Uterus (tissue), 3 donors: ENCODE measurements at regions not wholly inside any gene's neighbourhood (a gene's known extent, or its start where the extent isn't known, plus 50 kb on each side); places are given as distances from the start of the nearest gene placed in this dataset.
"Not testable (repeated sequence)": the region's sequence is repeated elsewhere in the genome, so short reads cannot be mapped to it uniquely, and the experiment has no call there.

Source experiments
- DNase-seq, 2 donors: peaks; one replicate each; pipeline ENCODE4 v3.0.0-alpha.2; 2019 to 2020
- H3K27ac ChIP-seq, 2 donors: fragments of 200-600 bp; sonication (generic); 1 replicate in 1 of 2; 2 replicates in 1 of 2; pipeline ENCODE4 v1.5.1; 2016 to 2018
- H3K27me3 ChIP-seq, 2 donors: fragments of 200-600 bp; sonication (generic); one replicate each; pipeline ENCODE4 v1.5.1; 2018 to 2019; ENCODE audit warnings: control low read depth in 1 of 2
- H3K36me3 ChIP-seq, 2 donors: fragments of 200-600 bp; sonication (generic); one replicate each; pipeline ENCODE4 v1.5.1; 2019; ENCODE audit warnings: control low read depth in 1 of 2
- H3K4me1 ChIP-seq, 2 donors: fragments of 200-600 bp; sonication (generic); one replicate each; pipeline ENCODE4 v1.5.1; 2018 to 2019; ENCODE audit warnings: control low read depth in 1 of 2
- H3K4me3 ChIP-seq, 2 donors: fragments of 200-600 bp; sonication (generic); 1 replicate in 1 of 2; 2 replicates in 1 of 2; pipeline ENCODE4 v1.5.1; 2018 to 2019; ENCODE audit warnings: mild to moderate bottlenecking in 1 of 2
- H3K9me3 ChIP-seq, 2 donors: fragments of 200-600 bp; sonication (generic); one replicate each; pipeline ENCODE4 v1.5.1; 2019; ENCODE audit warnings: control low read depth in 1 of 2
- POLR2A ChIP-seq, 2 donors: fragments of 450-650 bp; IDR thresholded peaks; one replicate each; pipeline ENCODE4 v1.6.1; 2016; ENCODE audit warnings: antibody characterized with exemption in 2 of 2, mild to moderate bottlenecking in 1 of 2, moderate library complexity in 1 of 2
- intact Hi-C: fragments of 100-400 bp; cut with DNase I; formaldehyde crosslinking; loops from one replicate; pipeline ENCODE4 v1.15.1; 2023; ENCODE audit warnings: low total_unique reads
- TF ChIP-seq, protein P1 (sequence below), 4 experiments: fragments of 200-600 bp in 2 of 4; fragments of 450-650 bp in 2 of 4; sonication (generic) in 2 of 4; IDR thresholded peaks; one replicate each; pipeline ENCODE4 v1.5.1; 2016 to 2019; ENCODE audit warnings: antibody characterized with exemption in 4 of 4, mild to moderate bottlenecking in 2 of 4, moderate library complexity in 1 of 4
- donor health status: DM: yes; HTN: yes; CAD: no.

DNA sequence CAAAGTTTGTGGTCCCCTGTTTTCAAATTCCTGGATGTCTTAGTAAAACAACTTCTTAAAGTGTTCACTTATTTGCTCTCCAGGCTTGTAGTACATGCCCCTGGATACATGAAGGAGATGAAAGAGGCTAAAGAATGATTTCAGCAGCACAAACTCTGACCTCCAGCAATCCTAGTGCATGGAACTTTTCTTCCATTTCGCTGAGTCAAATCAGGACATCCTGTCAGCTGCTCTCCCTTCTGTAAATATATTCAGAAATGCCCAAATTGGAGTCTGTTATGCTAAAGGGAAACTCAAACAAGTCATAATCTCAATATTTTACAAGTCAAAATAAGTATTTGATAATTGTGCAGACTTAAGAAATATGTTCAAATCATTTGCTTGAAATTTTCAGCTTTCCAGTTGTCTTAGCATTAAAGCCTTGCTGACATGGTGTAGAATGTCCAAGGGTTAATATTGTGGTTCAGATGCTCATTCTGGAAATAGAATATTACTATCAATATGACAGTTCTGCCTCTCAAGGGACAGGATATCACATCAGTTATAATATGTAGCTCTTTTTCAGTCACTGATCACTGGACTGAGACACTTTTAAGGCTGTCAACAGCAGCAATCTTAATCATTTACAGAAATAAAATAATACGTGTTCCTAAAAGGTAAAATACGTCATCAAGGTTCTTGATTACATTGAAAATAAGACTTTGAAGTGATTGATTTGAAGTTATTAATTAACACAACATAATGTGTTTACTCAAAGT, 1157.3 kb downstream of the PLA2G4A start:
- intact Hi-C loops = no loop called here
- no peaks in the 10 kb centered on the region for H3K36me3 ChIP-seq
- no peaks in the 10 kb centered on the region for H3K4me1 ChIP-seq
- H3K27ac ChIP-seq = no peak overlapping the region
- DNase-seq = no peak
- H3K27me3 ChIP-seq = no peaks in the 10 kb centered on the region
- TF ChIP-seq, protein P1, sequence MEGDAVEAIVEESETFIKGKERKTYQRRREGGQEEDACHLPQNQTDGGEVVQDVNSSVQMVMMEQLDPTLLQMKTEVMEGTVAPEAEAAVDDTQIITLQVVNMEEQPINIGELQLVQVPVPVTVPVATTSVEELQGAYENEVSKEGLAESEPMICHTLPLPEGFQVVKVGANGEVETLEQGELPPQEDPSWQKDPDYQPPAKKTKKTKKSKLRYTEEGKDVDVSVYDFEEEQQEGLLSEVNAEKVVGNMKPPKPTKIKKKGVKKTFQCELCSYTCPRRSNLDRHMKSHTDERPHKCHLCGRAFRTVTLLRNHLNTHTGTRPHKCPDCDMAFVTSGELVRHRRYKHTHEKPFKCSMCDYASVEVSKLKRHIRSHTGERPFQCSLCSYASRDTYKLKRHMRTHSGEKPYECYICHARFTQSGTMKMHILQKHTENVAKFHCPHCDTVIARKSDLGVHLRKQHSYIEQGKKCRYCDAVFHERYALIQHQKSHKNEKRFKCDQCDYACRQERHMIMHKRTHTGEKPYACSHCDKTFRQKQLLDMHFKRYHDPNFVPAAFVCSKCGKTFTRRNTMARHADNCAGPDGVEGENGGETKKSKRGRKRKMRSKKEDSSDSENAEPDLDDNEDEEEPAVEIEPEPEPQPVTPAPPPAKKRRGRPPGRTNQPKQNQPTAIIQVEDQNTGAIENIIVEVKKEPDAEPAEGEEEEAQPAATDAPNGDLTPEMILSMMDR (IDR thresholded peaks at IDR 0.05) = no peak
- TF ChIP-seq POLR2A (IDR thresholded peaks at IDR 0.05) = no peak
- H3K9me3 ChIP-seq = no peaks in the 10 kb centered on the region
- no peak overlapping the region for H3K4me3 ChIP-seq

DNA sequence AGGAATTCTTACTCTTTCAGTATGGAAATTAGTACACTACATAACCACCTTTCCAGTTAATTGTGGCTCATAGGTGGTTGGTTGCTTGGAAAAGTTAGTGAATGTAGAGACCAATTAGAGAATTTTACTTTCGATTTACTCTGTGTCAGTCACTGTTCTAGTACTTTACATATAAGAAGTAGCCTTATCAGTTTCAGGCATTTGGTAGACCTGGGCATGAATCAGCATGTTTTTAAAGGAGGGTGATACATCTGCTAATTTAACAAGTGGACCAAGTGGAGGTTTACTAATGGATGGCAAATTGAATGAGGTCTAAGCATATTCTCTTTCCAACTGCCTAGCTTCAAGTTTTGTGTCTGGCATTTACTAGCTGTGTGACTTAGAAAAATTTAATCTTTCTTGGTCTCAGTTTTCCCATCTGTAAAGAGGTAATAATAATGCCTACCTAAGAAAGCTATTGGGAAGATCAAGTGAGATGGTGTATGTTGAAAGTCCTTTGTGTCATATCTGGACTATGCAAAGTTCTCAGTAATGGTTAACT, 1158.6 kb downstream of the PLA2G4A start:
- TF ChIP-seq, protein P1 (IDR thresholded peaks at IDR 0.05) = no peak
- TF ChIP-seq POLR2A (IDR thresholded peaks at IDR 0.05) = no peak
- no peak overlapping the region for H3K4me3 ChIP-seq
- H3K27me3 ChIP-seq = no peaks in the 10 kb centered on the region
- no peaks in the 10 kb centered on the region for H3K4me1 ChIP-seq
- H3K36me3 ChIP-seq = no peaks in the 10 kb centered on the region
- H3K9me3 ChIP-seq = no peaks in the 10 kb centered on the region
- intact Hi-C loops = no loop called here
- H3K27ac ChIP-seq = no peak overlapping the region
- DNase-seq = no peak

DNA sequence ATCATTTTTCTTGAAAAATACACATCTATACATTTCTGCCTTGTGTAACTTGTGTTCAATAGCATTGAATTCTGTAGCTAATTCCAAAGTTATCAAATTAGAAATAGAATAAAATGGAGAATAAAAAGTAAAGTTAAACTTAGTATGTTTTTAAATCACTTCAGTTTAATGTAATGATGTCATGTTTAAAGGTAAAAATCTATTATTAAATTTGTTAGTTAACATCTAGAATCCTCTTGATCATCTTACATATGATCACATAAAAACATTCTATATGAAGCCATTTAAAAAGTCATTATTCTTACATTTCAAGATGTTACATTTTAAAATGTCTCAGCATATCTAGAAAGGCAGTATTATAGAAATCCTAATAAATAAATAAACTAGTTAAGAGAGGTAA, 1163.2 kb downstream of the PLA2G4A start:
- H3K27me3 ChIP-seq = no peaks in the 10 kb centered on the region
- H3K36me3 ChIP-seq = no peaks in the 10 kb centered on the region
- H3K27ac ChIP-seq = no peak overlapping the region
- H3K4me1 ChIP-seq = no peaks in the 10 kb centered on the region
- no peak for DNase-seq
- intact Hi-C loops = no loop called here
- TF ChIP-seq, protein P1 (IDR thresholded peaks at IDR 0.05) = no peak
- no peak for TF ChIP-seq POLR2A (IDR thresholded peaks at IDR 0.05)
- no peak overlapping the region for H3K4me3 ChIP-seq
- H3K9me3 ChIP-seq = no peaks in the 10 kb centered on the region

DNA sequence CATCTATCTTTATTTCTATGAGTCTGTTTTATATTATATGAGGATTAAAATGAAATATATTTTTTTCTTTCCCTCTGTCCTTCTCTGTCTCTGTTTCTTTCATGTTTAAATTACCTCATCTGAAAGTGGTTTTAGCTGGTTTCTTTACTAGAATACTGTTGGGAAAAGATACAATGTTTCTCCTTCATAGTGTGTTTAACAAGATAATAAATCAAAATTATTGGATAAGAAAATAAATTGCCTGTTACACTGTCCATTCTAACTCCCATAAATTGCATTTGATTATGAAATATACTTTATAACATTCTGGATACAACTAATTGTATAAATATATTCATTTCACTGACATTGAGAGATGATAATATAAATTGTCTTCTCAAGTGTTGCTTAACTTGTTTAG, 1168.0 kb downstream of the PLA2G4A start:
- H3K4me3 ChIP-seq = no peak overlapping the region
- DNase-seq = no peak
- H3K4me1 ChIP-seq = no peaks in the 10 kb centered on the region
- TF ChIP-seq, protein P1 (IDR thresholded peaks at IDR 0.05) = no peak
- no peak for TF ChIP-seq POLR2A (IDR thresholded peaks at IDR 0.05)
- intact Hi-C loops = no loop called here
- H3K27ac ChIP-seq = no peak overlapping the region
- H3K27me3 ChIP-seq = no peaks in the 10 kb centered on the region
- H3K36me3 ChIP-seq = peaks cover 0 to 3% of the 10 kb centered on the region in 2 donors
- no peaks in the 10 kb centered on the region for H3K9me3 ChIP-seq

DNA sequence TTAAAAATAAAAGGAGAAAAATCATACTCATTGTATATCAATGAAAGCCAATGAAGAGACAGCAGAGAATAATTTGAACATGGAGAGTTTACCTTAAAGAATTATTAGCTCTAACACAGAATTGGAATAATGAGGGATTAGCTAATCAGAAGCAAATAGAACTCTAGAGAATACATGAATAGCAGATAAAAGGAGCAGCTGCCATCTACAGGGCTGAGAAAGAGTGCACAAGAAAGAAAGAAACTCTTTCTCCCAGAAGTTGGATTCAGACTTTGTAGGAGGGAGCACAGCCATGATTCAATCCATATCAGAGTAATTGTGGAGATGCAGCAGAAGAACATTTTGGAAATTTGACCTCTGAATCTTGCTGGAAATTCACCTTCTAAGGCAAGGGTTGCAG, 1171.2 kb downstream of the PLA2G4A start:
- H3K27me3 ChIP-seq = no peaks in the 10 kb centered on the region
- intact Hi-C loops = no loop called here
- no peaks in the 10 kb centered on the region for H3K9me3 ChIP-seq
- no peak overlapping the region for H3K4me3 ChIP-seq
- TF ChIP-seq POLR2A (IDR thresholded peaks at IDR 0.05) = no peak
- TF ChIP-seq, protein P1 (IDR thresholded peaks at IDR 0.05) = no peak
- no peak for DNase-seq
- H3K36me3 ChIP-seq = peaks cover 0 to 3% of the 10 kb centered on the region in 2 donors
- H3K4me1 ChIP-seq = no peaks in the 10 kb centered on the region
- H3K27ac ChIP-seq = no peak overlapping the region

DNA sequence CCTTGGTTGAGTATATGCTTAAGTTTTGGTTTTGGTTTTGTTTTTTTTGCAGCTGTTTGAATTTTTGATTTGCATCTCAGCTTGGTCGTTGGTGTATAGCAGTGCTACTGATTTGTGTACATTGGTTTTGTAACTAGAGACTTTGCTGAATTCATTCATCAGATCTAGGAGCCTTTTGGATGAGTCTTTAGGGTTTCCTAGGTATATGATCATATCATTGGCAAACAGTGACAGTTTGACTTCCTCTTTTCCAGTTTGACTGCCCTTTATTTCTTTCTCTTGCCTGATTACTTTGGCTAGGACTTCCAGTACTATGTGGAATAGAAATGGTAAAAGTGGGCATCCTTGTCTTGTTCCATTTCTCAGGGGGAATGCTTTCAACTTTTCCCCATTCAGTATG, 1174.9 kb downstream of the PLA2G4A start:
- H3K27ac ChIP-seq, DNase-seq, H3K9me3 ChIP-seq, H3K4me1 ChIP-seq, intact Hi-C loops, H3K4me3 ChIP-seq, H3K36me3 ChIP-seq, H3K27me3 ChIP-seq: not testable (repeated sequence)
